ENCODE measurements at regions not wholly inside any gene's neighbourhood (a gene's known extent, or its start where the extent isn't known, plus 50 kb on each side); places are given as distances from the start of the nearest gene placed in this dataset.

GRCh38 chr4:188409851-188410250, 270.6 kb downstream of the TRIML1 start:
- no peak for TF ChIP-seq CTCF (conservative IDR thresholded peaks at IDR 0.05; ENCODE audit: low read depth, low read length)
- H2AFZ ChIP-seq (ENCODE audit: low read depth): no peak overlapping the region

DNA sequence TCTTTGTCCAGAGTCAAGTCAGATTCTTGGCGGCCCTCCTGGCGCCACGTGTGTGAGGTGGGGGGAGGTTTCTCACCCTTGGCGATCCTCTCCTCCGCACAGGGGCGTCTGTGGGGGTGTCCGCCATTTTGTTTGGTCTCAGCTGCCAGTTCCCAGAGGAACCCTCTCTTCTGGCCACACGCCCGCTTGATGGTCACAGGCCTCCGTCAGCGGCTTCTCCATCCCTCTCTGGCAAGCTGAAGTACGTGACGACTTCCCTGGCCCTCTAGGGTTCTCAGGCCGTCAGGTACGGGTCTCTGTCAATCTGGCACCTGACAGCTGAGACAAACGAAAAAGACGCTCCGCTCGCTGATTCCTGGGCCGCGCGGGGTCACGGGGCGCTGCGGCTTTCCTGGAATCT, 272.6 kb downstream of the TRIML1 start:
- Histone ChIP-seq H3K4me2 (no peak overlapping the region), H3K36me3 (ENCODE audit: insufficient read depth) (no peaks in the 10 kb centered on the region), H3K27me3 (ENCODE audit: insufficient read depth, low read depth) (no peaks in the 10 kb centered on the region), H3K79me2 (ENCODE audit: insufficient read depth, low read depth) (no peaks in the 10 kb centered on the region), H2AFZ (ENCODE audit: low read depth) (no peak overlapping the region), H3K4me1 (ENCODE audit: low read depth, poor library complexity, severe bottlenecking) (no peaks in the 10 kb centered on the region), H3K9ac (no peak overlapping the region), H3K4me3 (IDR thresholded peaks at IDR 0.05; ENCODE audit: insufficient read depth, low read depth, low read length) (no peak overlapping the region), H4K20me1 (ENCODE audit: insufficient read depth) (no peaks in the 10 kb centered on the region), H3K27ac (no peak overlapping the region)
- no peak for TF ChIP-seq CTCF (conservative IDR thresholded peaks at IDR 0.05; ENCODE audit: low read depth, low read length)

More at GRCh38 chr4:188409851-188410250, 270.6 kb downstream of the TRIML1 start:
- Histone ChIP-seq H3K9ac (no peak overlapping the region), H3K4me1 (ENCODE audit: low read depth, poor library complexity, severe bottlenecking) (no peaks in the 10 kb centered on the region), H3K4me3 (IDR thresholded peaks at IDR 0.05; ENCODE audit: insufficient read depth, low read depth, low read length) (no peak overlapping the region), H3K4me2 (no peak overlapping the region), H4K20me1 (ENCODE audit: insufficient read depth) (no peaks in the 10 kb centered on the region), H3K36me3 (ENCODE audit: insufficient read depth) (no peaks in the 10 kb centered on the region), H3K27me3 (ENCODE audit: insufficient read depth, low read depth) (no peaks in the 10 kb centered on the region), H3K79me2 (ENCODE audit: insufficient read depth, low read depth) (no peaks in the 10 kb centered on the region), H3K27ac (no peak overlapping the region)

GRCh38 chr4:188412499-188412898, 273.3 kb downstream of the TRIML1 start:
- no peaks in the 10 kb centered on the region for H4K20me1 ChIP-seq (ENCODE audit: insufficient read depth)
- H2AFZ ChIP-seq (ENCODE audit: low read depth): no peak overlapping the region
- no peaks in the 10 kb centered on the region for H3K27me3 ChIP-seq (ENCODE audit: insufficient read depth, low read depth)
- no peaks in the 10 kb centered on the region for H3K36me3 ChIP-seq (ENCODE audit: insufficient read depth)
- no peak overlapping the region for H3K27ac ChIP-seq
- TF ChIP-seq CTCF (conservative IDR thresholded peaks at IDR 0.05; ENCODE audit: low read depth, low read length): no peak
- H3K9ac ChIP-seq: no peak overlapping the region
- H3K4me3 ChIP-seq (IDR thresholded peaks at IDR 0.05; ENCODE audit: insufficient read depth, low read depth, low read length): no peak overlapping the region
- H3K4me2 ChIP-seq: no peak overlapping the region
- no peaks in the 10 kb centered on the region for H3K4me1 ChIP-seq (ENCODE audit: low read depth, poor library complexity, severe bottlenecking)
- H3K79me2 ChIP-seq (ENCODE audit: insufficient read depth, low read depth): no peaks in the 10 kb centered on the region

DNA sequence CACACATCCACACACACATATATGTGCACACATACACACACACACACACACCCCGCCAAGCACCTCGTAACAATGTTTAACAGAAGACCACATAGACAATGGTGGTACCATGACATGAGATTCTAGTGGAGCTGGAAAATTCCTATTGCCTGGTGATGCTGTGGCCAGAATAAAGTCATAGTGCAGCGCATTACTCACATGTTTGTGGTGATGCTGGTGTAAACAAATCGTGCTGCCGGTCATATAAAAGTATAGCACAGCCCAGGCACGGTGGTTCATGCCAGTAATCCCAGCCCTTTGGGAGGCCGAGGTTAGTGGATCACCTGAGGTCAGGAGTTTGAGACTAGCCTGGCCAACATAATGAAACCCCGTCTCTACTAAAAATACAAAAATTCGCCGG, 275.2 kb downstream of the TRIML1 start:
- TF ChIP-seq CTCF (conservative IDR thresholded peaks at IDR 0.05; ENCODE audit: low read depth, low read length): no peak
- H4K20me1 ChIP-seq (ENCODE audit: insufficient read depth): no peaks in the 10 kb centered on the region
- no peaks in the 10 kb centered on the region for H3K27me3 ChIP-seq (ENCODE audit: insufficient read depth, low read depth)

More for the DNA sequence above, 275.2 kb downstream of the TRIML1 start:
- no peaks in the 10 kb centered on the region for H3K4me1 ChIP-seq (ENCODE audit: low read depth, poor library complexity, severe bottlenecking)
- H3K9ac ChIP-seq: no peak overlapping the region
- H2AFZ ChIP-seq (ENCODE audit: low read depth): no peak overlapping the region
- H3K36me3 ChIP-seq (ENCODE audit: insufficient read depth): no peaks in the 10 kb centered on the region
- no peak overlapping the region for H3K4me2 ChIP-seq
- no peaks in the 10 kb centered on the region for H3K79me2 ChIP-seq (ENCODE audit: insufficient read depth, low read depth)
- no peak overlapping the region for H3K4me3 ChIP-seq (IDR thresholded peaks at IDR 0.05; ENCODE audit: insufficient read depth, low read depth, low read length)
- no peak overlapping the region for H3K27ac ChIP-seq
